GM13976 (cell line): ENCODE measurements at regions not wholly inside any gene's neighbourhood (a gene's known extent, or its start where the extent isn't known, plus 50 kb on each side); places are given as distances from the start of the nearest gene placed in this dataset.

Experiments used
- DNase-seq: peaks from one replicate; pipeline ENCODE4 v3.0.0; 2012; ENCODE audit warnings: low spot score
- in situ Hi-C: fragments of 300-500 bp; cut with MboI; formaldehyde crosslinking; loops from one replicate; pipeline ENCODE4 v1.12.0; 2022; ENCODE audit warnings: low sequenced_read_pairs, mixed read lengths, inconsistent platforms; ENCODE audit not compliant: unreplicated experiment
- TF ChIP-seq, protein P1 (sequence below): IDR thresholded peaks from 2 replicates; pipeline ENCODE4 v1.5.1; 2012; ENCODE audit warnings: borderline replicate concordance, mild to moderate bottlenecking; ENCODE audit not compliant: insufficient read depth; ENCODE audit errors: extremely low read depth, missing control alignments, control extremely low read depth

DNA sequence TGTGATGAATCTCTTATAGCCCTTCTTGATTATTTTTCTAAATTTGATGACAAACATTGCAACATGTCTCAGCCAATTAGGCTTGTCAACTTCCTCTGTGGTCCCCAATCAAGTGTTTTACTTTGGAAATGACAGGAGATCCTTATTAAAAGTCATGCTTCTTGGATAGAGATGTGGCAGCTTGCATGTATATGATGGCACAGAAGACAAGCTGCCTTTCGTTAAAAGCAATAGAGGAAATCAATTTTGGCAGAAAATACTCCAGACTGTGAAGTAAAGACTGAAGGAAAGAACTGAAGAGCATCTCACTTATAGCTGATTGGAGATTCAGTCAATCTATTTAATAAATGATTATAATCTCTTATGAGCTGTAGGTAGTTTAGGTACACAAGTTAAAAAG is 419.6 kb downstream of the PCDH7 start:
- TF ChIP-seq, protein P1, sequence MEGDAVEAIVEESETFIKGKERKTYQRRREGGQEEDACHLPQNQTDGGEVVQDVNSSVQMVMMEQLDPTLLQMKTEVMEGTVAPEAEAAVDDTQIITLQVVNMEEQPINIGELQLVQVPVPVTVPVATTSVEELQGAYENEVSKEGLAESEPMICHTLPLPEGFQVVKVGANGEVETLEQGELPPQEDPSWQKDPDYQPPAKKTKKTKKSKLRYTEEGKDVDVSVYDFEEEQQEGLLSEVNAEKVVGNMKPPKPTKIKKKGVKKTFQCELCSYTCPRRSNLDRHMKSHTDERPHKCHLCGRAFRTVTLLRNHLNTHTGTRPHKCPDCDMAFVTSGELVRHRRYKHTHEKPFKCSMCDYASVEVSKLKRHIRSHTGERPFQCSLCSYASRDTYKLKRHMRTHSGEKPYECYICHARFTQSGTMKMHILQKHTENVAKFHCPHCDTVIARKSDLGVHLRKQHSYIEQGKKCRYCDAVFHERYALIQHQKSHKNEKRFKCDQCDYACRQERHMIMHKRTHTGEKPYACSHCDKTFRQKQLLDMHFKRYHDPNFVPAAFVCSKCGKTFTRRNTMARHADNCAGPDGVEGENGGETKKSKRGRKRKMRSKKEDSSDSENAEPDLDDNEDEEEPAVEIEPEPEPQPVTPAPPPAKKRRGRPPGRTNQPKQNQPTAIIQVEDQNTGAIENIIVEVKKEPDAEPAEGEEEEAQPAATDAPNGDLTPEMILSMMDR = no peak
- in situ Hi-C loops = no loop called here
- DNase-seq = no peak

DNA sequence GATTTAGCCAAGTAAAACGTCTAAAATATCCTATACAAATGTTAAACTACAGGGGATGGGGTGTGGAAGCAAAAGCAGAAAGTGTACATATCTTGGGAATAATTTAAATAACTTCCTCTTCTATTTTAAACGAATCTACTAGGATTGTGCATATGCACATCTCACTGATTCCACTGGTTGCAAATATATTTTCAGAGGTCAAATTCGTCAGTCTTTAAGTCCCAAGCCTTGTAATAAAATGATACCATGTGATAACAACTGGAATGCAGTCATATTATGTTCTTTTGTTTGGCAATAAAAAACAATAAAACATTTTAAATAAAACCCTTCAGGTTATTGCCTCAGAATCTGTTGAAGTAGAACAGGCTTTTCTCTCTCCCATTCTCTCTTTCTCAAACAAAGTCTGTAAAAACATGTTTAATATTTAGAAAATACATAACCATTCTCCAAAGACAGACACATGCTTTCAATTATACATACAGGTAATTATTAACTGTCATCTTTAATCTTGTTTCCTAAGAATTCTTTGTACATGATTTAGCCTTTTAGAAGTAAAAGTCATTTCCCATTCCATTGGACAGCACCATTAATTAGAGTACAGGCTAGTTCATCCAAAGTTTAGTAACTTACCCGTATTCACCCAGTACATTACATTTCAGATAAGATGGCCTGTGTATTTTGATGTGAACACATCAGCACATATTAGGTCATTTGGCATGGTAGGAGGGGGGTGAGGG is 421.1 kb downstream of the PCDH7 start:
- TF ChIP-seq, protein P1 = no peak
- DNase-seq = no peak
- in situ Hi-C loops = no loop called here

DNA sequence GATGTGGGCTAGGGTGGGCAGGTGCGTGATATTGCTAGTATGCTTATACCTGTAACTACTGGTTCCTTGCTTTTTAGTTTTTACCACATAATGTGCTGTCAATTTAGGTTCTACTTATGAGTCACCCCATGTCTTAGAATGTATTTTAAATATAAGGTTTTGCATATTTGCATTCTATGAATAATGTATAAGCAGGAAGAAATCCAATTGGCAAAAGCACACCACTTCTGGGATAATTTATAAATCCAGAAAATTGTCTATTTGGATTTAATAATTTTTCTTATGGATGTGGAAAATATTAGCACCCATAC is 421.6 kb downstream of the PCDH7 start:
- TF ChIP-seq, protein P1 = no peak
- no peak for DNase-seq
- in situ Hi-C loops = no loop called here

DNA sequence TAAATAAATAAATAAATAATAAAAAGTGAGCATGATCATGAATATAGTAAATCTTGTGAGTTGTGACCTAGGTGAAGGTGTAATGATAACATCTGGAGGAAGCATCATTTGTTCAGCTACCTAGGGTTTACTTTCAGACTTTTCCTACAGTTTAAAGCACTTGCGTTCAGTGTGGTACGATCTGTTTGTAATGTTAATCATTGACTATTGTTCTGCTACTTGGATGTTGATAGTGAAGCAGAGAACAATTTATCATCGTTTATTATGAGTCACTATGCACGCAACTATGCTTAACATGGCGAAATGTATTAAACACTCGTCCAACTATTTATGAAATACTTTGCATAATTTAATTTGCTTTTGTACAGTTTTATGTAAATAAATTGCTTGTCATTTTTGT is 426.2 kb downstream of the PCDH7 start:
- no peak for DNase-seq
- TF ChIP-seq, protein P1 = no peak
- in situ Hi-C loops = no loop called here

DNA sequence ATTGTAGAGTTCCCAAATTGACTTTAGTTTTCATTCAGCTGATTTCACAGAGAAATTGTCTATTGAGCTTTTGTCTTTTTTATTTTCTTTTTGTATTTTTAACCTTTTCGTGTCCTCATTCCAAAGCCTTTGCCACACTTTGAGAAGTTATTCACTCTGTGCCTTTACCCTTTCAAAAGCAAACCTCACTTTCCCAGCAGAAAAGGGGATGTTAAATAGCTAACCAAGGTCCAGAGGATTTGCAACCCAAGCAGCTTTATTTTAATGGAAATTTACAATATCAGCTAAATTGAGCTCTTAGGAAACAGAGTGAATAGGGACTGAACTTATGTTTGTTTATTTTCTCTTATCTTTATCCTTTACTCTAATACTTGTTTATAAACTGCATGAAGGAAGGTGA is 428.8 kb downstream of the PCDH7 start:
- TF ChIP-seq, protein P1 = no peak
- DNase-seq = no peak
- in situ Hi-C loops = no loop called here

DNA sequence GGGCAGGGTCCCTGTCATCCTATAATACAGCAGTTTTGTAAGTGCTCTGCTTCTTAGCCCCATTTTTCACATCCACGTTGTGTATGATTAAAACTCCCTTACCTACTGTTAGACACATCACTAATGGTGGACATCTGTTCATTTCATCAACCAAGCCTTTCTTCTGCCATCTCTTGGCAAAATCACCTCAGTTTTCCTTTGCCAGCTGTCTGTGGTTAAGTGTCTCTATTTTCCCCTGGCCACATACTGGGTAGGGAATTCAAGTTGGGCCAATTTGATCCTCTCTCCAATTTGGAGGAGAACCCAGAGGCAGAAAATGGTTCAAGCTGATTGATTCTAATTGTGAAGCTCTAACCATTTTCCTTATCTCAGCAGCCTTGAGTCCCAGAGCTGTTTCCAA is 436.1 kb downstream of the PCDH7 start:
- DNase-seq = no peak
- TF ChIP-seq, protein P1 = no peak
- in situ Hi-C loops = no loop called here
